ENCODE measurements at regions not wholly inside any gene's neighbourhood (a gene's known extent, or its start where the extent isn't known, plus 50 kb on each side); places are given as distances from the start of the nearest gene placed in this dataset.

DNA sequence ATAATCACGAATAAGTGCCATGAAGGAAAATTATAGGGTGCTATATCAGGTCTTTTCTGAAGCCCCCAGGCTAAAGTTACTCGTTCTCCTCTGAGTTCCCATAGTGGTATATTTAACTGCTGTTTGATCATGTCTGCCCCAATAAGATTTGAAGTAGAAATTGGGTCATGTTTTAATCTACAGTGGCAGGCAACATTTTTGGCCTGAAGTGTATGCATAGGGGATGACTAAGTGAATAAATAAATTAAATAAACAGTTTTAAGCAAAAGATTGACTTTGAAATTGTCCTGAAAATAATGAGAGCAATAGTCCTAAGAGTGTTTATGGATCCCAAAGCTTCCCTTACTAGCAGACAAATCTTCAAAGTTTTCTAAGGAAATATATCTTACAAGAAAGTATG is 500.9 kb downstream of the TNS1 start:
- Histone ChIP-seq H3K4me3 (ENCODE audit: control insufficient read depth in 2 of 3, extremely low read depth in 1 of 3, insufficient read depth in 2 of 3, low read depth in 1 of 3, low read length in 3 of 3) (no peak overlapping the region), H3K79me2 (ENCODE audit: control insufficient read depth, insufficient read depth, low read length) (no peaks in the 10 kb centered on the region), H3K27ac (ENCODE audit: control insufficient read depth, insufficient read depth, low read length) (no peak overlapping the region), H2AFZ (ENCODE audit: control insufficient read depth, low read length) (no peak overlapping the region), H3K9ac (ENCODE audit: control insufficient read depth, extremely low read depth, insufficient read depth, low read length) (no peak overlapping the region), H3K27me3 (ENCODE audit: control insufficient read depth, extremely low read depth, insufficient read depth, low read length) (no peaks in the 10 kb centered on the region), H3K4me2 (ENCODE audit: control insufficient read depth, extremely low read depth, insufficient read depth, low read depth, low read length) (no peak overlapping the region), H3K36me3 (ENCODE audit: control insufficient read depth in 2 of 2, extremely low read depth in 1 of 2, insufficient read depth in 2 of 2, low read length in 2 of 2) (no peaks in the 10 kb centered on the region), H3K9me3 (ENCODE audit: control insufficient read depth, low read depth, low read length) (no peaks in the 10 kb centered on the region), H4K20me1 (ENCODE audit: control insufficient read depth, extremely low read depth, insufficient read depth, low read length) (no peaks in the 10 kb centered on the region), H3K9me1 (ENCODE audit: control insufficient read depth, extremely low read depth, insufficient read depth, low read length) (no peaks in the 10 kb centered on the region), H3K4me1 (ENCODE audit: control insufficient read depth, extremely low read depth, insufficient read depth, low read length) (no peaks in the 10 kb centered on the region)
- FAIRE-seq (no peak), DNase-seq (ENCODE audit: low read depth, low spot score) (no peak)
- TF ChIP-seq EZH2 (IDR thresholded peaks at IDR 0.05; ENCODE audit: low read length) (no peak), CTCF (optimal IDR thresholded peaks at IDR 0.05 in 1 of 3, IDR thresholded peaks at IDR 0.05 in 1 of 3, conservative IDR thresholded peaks at IDR 0.05 in 1 of 3; ENCODE audit: extremely low read depth in 1 of 3, insufficient read depth in 2 of 3, low read length in 3 of 3) (no peak)
- dilution Hi-C loops (cut with MboI; ENCODE audit: extremely low pct_ligation_motif_present, low sequenced_read_pairs) = loop anchor here (25.0 kb wide), 1 partner anchor 210 kb away; no protein-coding TSS in a partner anchor

DNA sequence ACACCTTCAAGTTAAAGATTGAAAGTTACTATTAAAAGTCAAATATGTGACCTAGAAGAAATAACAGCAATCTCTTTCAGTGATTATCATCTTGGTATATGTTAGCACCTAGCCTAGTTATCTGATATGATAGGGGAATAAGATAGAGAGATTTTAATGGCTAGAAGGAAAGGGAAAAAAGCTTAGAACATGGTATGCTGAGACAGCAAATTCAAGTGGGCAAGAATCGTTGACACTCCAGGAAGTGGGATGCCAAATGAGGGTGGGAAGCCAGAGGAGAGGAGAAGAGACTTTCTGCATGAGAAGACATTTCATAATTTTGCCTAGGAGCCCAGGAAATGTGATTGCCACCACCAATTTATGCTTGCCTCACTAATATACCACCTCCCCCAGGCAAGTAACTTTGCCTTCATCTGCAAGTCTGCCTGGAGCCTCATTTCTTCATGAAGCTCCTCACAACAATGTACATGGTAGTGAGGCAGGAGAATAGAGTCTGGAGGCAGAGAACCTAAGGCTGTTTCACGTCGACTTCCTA is 504.9 kb downstream of the TNS1 start:
- Histone ChIP-seq H3K9me1 (ENCODE audit: control insufficient read depth, extremely low read depth, insufficient read depth, low read length) (no peaks in the 10 kb centered on the region), H4K20me1 (ENCODE audit: control insufficient read depth, extremely low read depth, insufficient read depth, low read length) (no peaks in the 10 kb centered on the region), H3K4me3 (ENCODE audit: control insufficient read depth in 2 of 3, extremely low read depth in 1 of 3, insufficient read depth in 2 of 3, low read depth in 1 of 3, low read length in 3 of 3) (no peak overlapping the region), H3K27ac (ENCODE audit: control insufficient read depth, insufficient read depth, low read length) (no peak overlapping the region), H3K9me3 (ENCODE audit: control insufficient read depth, low read depth, low read length) (no peaks in the 10 kb centered on the region), H3K4me2 (ENCODE audit: control insufficient read depth, extremely low read depth, insufficient read depth, low read depth, low read length) (no peak overlapping the region), H3K9ac (ENCODE audit: control insufficient read depth, extremely low read depth, insufficient read depth, low read length) (no peak overlapping the region), H3K4me1 (ENCODE audit: control insufficient read depth, extremely low read depth, insufficient read depth, low read length) (no peaks in the 10 kb centered on the region), H2AFZ (ENCODE audit: control insufficient read depth, low read length) (no peak overlapping the region), H3K79me2 (ENCODE audit: control insufficient read depth, insufficient read depth, low read length) (no peaks in the 10 kb centered on the region), H3K27me3 (ENCODE audit: control insufficient read depth, extremely low read depth, insufficient read depth, low read length) (no peaks in the 10 kb centered on the region), H3K36me3 (ENCODE audit: control insufficient read depth in 2 of 2, extremely low read depth in 1 of 2, insufficient read depth in 2 of 2, low read length in 2 of 2) (no peaks in the 10 kb centered on the region)
- dilution Hi-C loops (cut with MboI; ENCODE audit: extremely low pct_ligation_motif_present, low sequenced_read_pairs) = no loop called here
- no peak for TF ChIP-seq EZH2 (IDR thresholded peaks at IDR 0.05; ENCODE audit: low read length)
- TF ChIP-seq CTCF (optimal IDR thresholded peaks at IDR 0.05 in 1 of 3, IDR thresholded peaks at IDR 0.05 in 1 of 3, conservative IDR thresholded peaks at IDR 0.05 in 1 of 3; ENCODE audit: extremely low read depth in 1 of 3, insufficient read depth in 2 of 3, low read length in 3 of 3) = no peak
- FAIRE-seq = no peak
- no peak for DNase-seq (ENCODE audit: low read depth, low spot score)

Data from keratinocyte (primary cell).